Hepatocyte (in vitro differentiated cells): ENCODE measurements at regions not wholly inside any gene's neighbourhood (a gene's known extent, or its start where the extent isn't known, plus 50 kb on each side); places are given as distances from the start of the nearest gene placed in this dataset.

Experiments used
- CTCF ChIP-seq: fragments of 200-600 bp; sonication (generic); IDR thresholded peaks from 2 replicates; pipeline ENCODE4 v1.5.1; 2016; ENCODE audit warnings: antibody characterized with exemption, mild to moderate bottlenecking; ENCODE audit not compliant: poor library complexity
- EZH2 ChIP-seq: fragments of 200-600 bp; sonication (generic); IDR thresholded peaks from 2 replicates; pipeline ENCODE4 v1.6.1; 2016; ENCODE audit warnings: antibody characterized with exemption, mild to moderate bottlenecking, borderline replicate concordance
- EZH2phosphoT487 ChIP-seq: fragments of 200-600 bp; sonication (generic); IDR thresholded peaks from one replicate; pipeline ENCODE4 v1.6.1; 2018; ENCODE audit warnings: antibody characterized with exemption, mild to moderate bottlenecking, low read depth, moderate library complexity; ENCODE audit not compliant: unreplicated experiment, severe bottlenecking

GRCh38 chr13:80036845-80037504, 304.0 kb downstream of the SPRY2 start:
- TF ChIP-seq CTCF (no peak), EZH2 (no peak), EZH2phosphoT487 (no peak)
